PFSK-1 (cell line): ENCODE measurements at regions not wholly inside any gene's neighbourhood (a gene's known extent, or its start where the extent isn't known, plus 50 kb on each side); places are given as distances from the start of the nearest gene placed in this dataset.

Experiments used
- FOXP2 ChIP-seq: optimal IDR thresholded peaks from 2 replicates; pipeline ENCODE3; 2011; ENCODE audit warnings: borderline replicate concordance, control low read depth, inconsistent platforms; ENCODE audit not compliant: insufficient read depth; ENCODE audit errors: extremely low read length, extremely low read depth
- POLR2AphosphoS5 ChIP-seq: IDR thresholded peaks from 2 replicates; pipeline ENCODE4 v1.6.1; 2012; ENCODE audit warnings: low read depth, mild to moderate bottlenecking, control low read depth, low read length, moderate library complexity
- REST ChIP-seq, 2 experiments: IDR thresholded peaks; 2 replicates each; pipeline versions ENCODE4 v1.6.1 to v1.8.0; 2011 to 2012; ENCODE audit warnings: low read depth in 2 of 2, low read length in 2 of 2, control low read depth in 1 of 2, inconsistent platforms in 1 of 2, mild to moderate bottlenecking in 1 of 2, moderate library complexity in 1 of 2; ENCODE audit not compliant: insufficient read depth in 1 of 2
- SIN3A ChIP-seq: IDR thresholded peaks from 2 replicates; pipeline ENCODE4 v1.6.1; 2012; ENCODE audit warnings: mild to moderate bottlenecking, low read length, moderate library complexity, borderline replicate concordance; ENCODE audit not compliant: insufficient read depth
- TAF1 ChIP-seq: IDR thresholded peaks from 2 replicates; pipeline ENCODE4 v1.6.1; 2012; ENCODE audit warnings: low read length, control low read depth, borderline replicate concordance; ENCODE audit not compliant: insufficient read depth

GRCh38 chr22:49330421-49331222, 497.1 kb downstream of the BRD1 start:
- TF ChIP-seq TAF1 (no peak), FOXP2 (no peak), SIN3A (no peak), POLR2AphosphoS5 (no peak), REST (IDR thresholded peaks at IDR 0.05; ENCODE audit: insufficient read depth in 1 of 2, low read depth in 2 of 2, low read length in 2 of 2) (no peak)

GRCh38 chr22:49329636-49330035, 498.0 kb downstream of the BRD1 start:
- TF ChIP-seq TAF1, result no peak
- no peak for TF ChIP-seq POLR2AphosphoS5
- TF ChIP-seq FOXP2, result no peak

GRCh38 chr22:49328630-49329405, 498.9 kb downstream of the BRD1 start:
- TF ChIP-seq FOXP2 (no peak), SIN3A (no peak), POLR2AphosphoS5 (no peak), REST (IDR thresholded peaks at IDR 0.05; ENCODE audit: insufficient read depth in 1 of 2, low read depth in 2 of 2, low read length in 2 of 2) (no peak), TAF1 (no peak)

GRCh38 chr22:49328118-49328475, 499.6 kb downstream of the BRD1 start:
- TF ChIP-seq SIN3A, result no peak

GRCh38 chr22:49327411-49328117, 500.1 kb downstream of the BRD1 start:
- no peak for TF ChIP-seq TAF1
- no peak for TF ChIP-seq SIN3A
- no peak for TF ChIP-seq POLR2AphosphoS5
- no peak for TF ChIP-seq REST (IDR thresholded peaks at IDR 0.05; ENCODE audit: insufficient read depth in 1 of 2, low read depth in 2 of 2, low read length in 2 of 2)
- no peak for TF ChIP-seq FOXP2

- TF ChIP-seq POLR2AphosphoS5, result no peak
- TF ChIP-seq TAF1, result no peak
- no peak for TF ChIP-seq FOXP2
- no peak for TF ChIP-seq REST (IDR thresholded peaks at IDR 0.05; ENCODE audit: insufficient read depth in 1 of 2, low read depth in 2 of 2, low read length in 2 of 2)
- no peak for TF ChIP-seq SIN3A
Observed at GRCh38 chr22:49326558-49326957, 501.1 kb downstream of the BRD1 start.
